ENCODE measurements at regions not wholly inside any gene's neighbourhood (a gene's known extent, or its start where the extent isn't known, plus 50 kb on each side); places are given as distances from the start of the nearest gene placed in this dataset.

DNA sequence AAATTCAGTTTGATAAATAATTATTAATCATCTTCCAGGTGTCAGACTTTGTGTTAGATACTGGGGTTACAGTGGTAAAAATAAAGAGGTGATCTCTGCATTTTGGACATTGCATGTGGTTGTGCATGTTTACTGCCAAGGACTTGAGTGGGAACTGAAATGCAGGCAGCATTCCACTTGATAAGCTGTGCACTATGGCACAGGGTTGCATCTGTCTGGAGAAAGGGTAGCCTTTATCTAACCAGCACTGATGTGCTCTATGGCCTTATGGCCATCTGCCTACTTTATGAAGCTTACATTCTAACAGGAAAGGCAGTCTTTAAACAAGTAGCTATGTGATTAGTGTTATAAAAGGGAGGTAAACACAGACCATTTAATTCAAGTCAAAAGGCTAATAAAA, 53.0 kb upstream of the MLIP start:
- no peak overlapping the region for H3K27ac ChIP-seq (replicated peaks)
- TF ChIP-seq SPI1 (IDR thresholded peaks at IDR 0.05; ENCODE audit: borderline replicate concordance, low read depth) (no peak), POLR2AphosphoS5 (IDR thresholded peaks at IDR 0.05; ENCODE audit: low read depth) (no peak), GABPA (IDR thresholded peaks at IDR 0.05; ENCODE audit: low read depth) (no peak)
- TF ChIP-seq, protein P1, sequence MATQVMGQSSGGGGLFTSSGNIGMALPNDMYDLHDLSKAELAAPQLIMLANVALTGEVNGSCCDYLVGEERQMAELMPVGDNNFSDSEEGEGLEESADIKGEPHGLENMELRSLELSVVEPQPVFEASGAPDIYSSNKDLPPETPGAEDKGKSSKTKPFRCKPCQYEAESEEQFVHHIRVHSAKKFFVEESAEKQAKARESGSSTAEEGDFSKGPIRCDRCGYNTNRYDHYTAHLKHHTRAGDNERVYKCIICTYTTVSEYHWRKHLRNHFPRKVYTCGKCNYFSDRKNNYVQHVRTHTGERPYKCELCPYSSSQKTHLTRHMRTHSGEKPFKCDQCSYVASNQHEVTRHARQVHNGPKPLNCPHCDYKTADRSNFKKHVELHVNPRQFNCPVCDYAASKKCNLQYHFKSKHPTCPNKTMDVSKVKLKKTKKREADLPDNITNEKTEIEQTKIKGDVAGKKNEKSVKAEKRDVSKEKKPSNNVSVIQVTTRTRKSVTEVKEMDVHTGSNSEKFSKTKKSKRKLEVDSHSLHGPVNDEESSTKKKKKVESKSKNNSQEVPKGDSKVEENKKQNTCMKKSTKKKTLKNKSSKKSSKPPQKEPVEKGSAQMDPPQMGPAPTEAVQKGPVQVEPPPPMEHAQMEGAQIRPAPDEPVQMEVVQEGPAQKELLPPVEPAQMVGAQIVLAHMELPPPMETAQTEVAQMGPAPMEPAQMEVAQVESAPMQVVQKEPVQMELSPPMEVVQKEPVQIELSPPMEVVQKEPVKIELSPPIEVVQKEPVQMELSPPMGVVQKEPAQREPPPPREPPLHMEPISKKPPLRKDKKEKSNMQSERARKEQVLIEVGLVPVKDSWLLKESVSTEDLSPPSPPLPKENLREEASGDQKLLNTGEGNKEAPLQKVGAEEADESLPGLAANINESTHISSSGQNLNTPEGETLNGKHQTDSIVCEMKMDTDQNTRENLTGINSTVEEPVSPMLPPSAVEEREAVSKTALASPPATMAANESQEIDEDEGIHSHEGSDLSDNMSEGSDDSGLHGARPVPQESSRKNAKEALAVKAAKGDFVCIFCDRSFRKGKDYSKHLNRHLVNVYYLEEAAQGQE (IDR thresholded peaks at IDR 0.05; ENCODE audit: insufficient replicate concordance, low read depth): no peak
- TF ChIP-seq, protein P2, sequence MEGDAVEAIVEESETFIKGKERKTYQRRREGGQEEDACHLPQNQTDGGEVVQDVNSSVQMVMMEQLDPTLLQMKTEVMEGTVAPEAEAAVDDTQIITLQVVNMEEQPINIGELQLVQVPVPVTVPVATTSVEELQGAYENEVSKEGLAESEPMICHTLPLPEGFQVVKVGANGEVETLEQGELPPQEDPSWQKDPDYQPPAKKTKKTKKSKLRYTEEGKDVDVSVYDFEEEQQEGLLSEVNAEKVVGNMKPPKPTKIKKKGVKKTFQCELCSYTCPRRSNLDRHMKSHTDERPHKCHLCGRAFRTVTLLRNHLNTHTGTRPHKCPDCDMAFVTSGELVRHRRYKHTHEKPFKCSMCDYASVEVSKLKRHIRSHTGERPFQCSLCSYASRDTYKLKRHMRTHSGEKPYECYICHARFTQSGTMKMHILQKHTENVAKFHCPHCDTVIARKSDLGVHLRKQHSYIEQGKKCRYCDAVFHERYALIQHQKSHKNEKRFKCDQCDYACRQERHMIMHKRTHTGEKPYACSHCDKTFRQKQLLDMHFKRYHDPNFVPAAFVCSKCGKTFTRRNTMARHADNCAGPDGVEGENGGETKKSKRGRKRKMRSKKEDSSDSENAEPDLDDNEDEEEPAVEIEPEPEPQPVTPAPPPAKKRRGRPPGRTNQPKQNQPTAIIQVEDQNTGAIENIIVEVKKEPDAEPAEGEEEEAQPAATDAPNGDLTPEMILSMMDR (IDR thresholded peaks at IDR 0.05; ENCODE audit: insufficient read depth, low read length): no peak
- DNase-seq (ENCODE audit: low read depth in 1 of 2, low spot score in 1 of 2): no peak

DNA sequence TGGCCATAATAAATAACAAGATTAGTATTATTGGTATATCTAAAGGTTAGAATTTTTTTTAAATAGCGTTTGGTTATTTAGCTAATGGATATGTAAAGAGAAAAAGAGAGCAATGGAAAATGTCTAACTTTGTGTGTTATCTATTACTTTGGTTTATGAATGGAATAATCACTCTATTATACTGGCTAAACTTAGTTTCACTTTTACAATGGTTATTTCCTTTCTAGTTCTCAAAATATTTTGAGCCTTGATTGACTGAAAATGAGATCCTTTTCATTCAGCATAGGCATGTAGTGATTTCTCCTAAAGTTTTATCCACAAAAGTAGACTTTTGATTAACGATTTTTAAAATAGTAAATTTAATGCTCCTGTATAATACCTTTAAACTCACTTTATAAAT, 51.6 kb upstream of the MLIP start:
- no peak overlapping the region for H3K27ac ChIP-seq (replicated peaks)
- no peaks in the 10 kb centered on the region for H3K27me3 ChIP-seq (ENCODE audit: insufficient read depth, poor library complexity, severe bottlenecking)
- no peak for TF ChIP-seq SPI1 (IDR thresholded peaks at IDR 0.05; ENCODE audit: borderline replicate concordance, low read depth)
- H3K4me3 ChIP-seq (replicated peaks; ENCODE audit: insufficient read depth, low read length): no peak overlapping the region
- DNase-seq (ENCODE audit: low read depth in 1 of 2, low spot score in 1 of 2): no peak

More for the DNA sequence above, 53.0 kb upstream of the MLIP start:
- H3K27me3 ChIP-seq (ENCODE audit: insufficient read depth, poor library complexity, severe bottlenecking): no peaks in the 10 kb centered on the region
- H3K4me3 ChIP-seq (replicated peaks; ENCODE audit: insufficient read depth, low read length): no peak overlapping the region

DNA sequence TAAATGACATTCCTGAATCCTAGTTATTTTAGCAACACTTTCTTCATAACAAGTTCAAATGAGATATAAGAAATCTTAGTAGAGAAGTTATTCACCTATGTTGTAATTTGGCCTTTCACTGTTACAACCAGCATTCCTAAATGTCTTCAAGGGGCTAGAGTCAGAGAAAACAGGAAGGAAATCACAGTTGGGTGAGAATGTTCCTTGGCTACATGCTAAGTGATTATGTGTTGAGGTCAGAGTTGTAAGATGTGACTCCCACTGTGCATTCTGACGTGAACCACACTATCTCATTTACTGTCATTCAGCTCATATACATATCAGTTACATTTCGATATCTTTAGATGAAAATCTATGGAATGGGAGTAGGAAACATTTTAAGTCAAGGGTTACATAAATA, 51.0 kb upstream of the MLIP start:
- Histone ChIP-seq H3K4me3 (replicated peaks; ENCODE audit: insufficient read depth, low read length) (no peak overlapping the region), H3K27me3 (ENCODE audit: insufficient read depth, poor library complexity, severe bottlenecking) (no peaks in the 10 kb centered on the region), H3K27ac (replicated peaks) (no peak overlapping the region)
- no peak for DNase-seq (ENCODE audit: low read depth in 1 of 2, low spot score in 1 of 2)
- TF ChIP-seq SPI1 (IDR thresholded peaks at IDR 0.05; ENCODE audit: borderline replicate concordance, low read depth) (no peak), POLR2AphosphoS5 (IDR thresholded peaks at IDR 0.05; ENCODE audit: low read depth) (no peak)

All from HL-60 (cell line).